GM20431 (cell line): ENCODE measurements at regions not wholly inside any gene's neighbourhood (a gene's known extent, or its start where the extent isn't known, plus 50 kb on each side); places are given as distances from the start of the nearest gene placed in this dataset.

Source experiments
- in situ Hi-C: fragments of 300-500 bp; cut with MseI, MboI; formaldehyde crosslinking; loops from one replicate; pipeline ENCODE4 v1.15.0; 2020; ENCODE audit warnings: low sequenced_read_pairs; ENCODE audit not compliant: unreplicated experiment

GRCh38 chr13:50700664-50701305 lies 142.7 kb downstream of the DLEU7 start:
- in situ Hi-C loops, result no loop called here

- in situ Hi-C loops, result no loop called here
These were observed 142.0 kb downstream of the DLEU7 start for GRCh38 chr13:50701469-50701868.

GRCh38 chr13:50706505-50706904 lies 137.0 kb downstream of the DLEU7 start:
- in situ Hi-C loops, result no loop called here

DNA sequence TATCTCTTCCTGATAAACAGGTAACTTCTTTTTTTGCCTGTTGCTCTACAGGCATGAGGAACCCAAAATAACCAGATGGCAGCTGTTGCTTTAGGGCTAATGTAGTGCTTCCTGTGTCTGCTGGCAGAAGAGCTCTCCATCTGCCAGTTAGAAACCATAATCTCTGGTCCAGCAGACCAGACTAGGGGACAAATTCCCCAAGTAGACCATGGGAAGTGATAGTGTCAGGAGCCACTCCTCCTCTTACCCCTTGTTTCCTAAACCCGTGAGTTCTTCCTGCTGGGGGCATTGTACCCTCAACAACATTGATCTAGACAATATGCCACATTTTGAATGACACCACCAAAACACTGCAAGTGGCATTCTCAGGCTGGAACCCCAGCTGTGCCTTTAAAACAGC lies 135.9 kb downstream of the DLEU7 start:
- in situ Hi-C loops, result no loop called here

GRCh38 chr13:50708461-50708860 lies 135.0 kb downstream of the DLEU7 start:
- in situ Hi-C loops, result no loop called here

DNA sequence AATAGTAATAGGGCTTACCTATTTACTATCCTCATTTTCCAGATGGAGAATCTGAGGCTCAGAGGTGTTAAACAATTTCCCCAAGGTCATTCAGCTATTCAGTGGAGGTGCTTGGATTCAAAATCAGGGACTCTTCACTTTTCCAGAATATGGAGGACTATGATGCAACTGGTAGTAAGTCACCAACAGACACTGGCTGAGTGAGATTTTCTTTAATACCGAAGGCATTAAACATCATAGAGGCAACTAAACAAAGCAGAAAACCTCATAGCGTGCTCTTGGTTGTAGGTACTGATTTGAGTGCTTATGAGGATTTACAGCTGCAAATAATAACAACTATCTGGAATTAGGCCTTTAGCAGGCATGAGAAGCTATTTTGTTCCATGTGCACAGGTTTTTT lies 134.4 kb downstream of the DLEU7 start:
- in situ Hi-C loops, result no loop called here

GRCh38 chr13:50711131-50711815 lies 132.2 kb downstream of the DLEU7 start:
- in situ Hi-C loops, result no loop called here

DNA sequence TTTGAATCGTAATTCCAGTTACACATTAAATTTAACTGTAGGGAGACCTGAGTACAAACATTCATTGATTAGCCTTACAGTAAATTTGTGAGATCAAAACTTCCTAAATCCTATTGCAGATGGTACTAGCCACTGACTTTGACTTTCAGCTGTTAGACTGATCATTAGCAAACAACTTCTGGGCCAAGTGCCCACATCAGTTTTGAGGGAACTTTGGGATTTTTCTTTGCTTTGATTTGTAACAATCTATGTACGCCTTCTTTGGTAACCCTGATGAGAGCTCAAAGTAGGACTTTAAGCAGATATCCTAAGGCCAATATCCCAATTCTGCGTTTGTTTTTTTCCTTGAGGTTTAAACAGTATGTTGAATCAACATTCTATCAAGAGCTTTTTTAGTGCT lies 131.5 kb downstream of the DLEU7 start:
- in situ Hi-C loops, result no loop called here

DNA sequence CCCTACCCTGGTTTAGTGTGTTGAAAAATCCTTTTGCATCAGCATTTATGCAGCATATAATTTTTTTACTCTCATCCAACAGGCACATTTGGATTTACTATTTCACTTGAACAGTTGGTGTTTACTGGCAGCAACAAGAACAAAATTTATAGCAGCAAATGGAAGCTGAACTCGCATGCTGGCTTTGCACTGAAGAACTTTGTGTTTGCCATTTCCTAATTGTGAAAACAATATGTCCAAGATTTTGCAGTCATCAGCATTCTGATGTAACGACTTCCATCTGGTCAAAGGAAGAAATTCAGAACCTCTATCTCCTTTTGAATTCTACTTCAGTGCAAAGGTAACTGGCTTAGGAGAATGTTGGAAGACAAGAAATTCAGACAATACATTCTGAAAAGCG lies 131.0 kb downstream of the DLEU7 start:
- in situ Hi-C loops, result no loop called here

GRCh38 chr13:50712881-50713280 lies 130.6 kb downstream of the DLEU7 start:
- in situ Hi-C loops, result no loop called here

DNA sequence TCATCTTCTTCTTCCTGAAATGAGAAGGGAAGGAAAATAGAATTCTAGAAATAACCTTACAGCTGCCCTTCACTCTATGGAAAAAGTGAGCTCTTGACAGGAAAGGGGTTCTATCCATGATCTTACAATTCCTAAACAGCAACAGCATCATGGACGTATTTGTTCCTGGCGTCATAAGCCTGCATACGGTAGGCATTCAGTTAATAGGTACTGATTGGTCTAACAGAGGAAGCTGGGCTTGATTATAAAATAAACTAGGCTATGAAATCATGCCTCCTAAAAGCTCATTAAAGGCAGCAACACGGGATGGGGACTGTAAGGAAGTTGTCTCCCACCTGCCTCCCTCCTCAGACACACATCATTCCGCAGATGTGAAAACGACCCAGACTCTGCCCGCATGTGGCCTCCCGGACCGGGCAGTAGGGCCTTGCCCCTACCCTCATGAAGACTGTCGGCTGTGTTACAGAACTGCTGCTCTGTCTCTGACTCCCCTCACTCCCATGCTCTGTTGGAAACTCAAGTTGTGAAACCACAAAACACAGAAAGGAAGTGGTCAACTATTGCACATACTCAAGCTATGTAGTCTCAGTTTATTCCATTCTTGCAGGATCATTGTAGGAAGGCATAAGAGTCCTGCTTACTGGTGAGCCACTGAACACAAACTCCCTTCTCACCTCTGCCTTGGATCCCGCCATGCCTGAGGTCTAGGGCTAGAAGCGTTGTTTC lies 129.8 kb downstream of the DLEU7 start:
- in situ Hi-C loops, result no loop called here

- in situ Hi-C loops, result no loop called here
These were observed 128.6 kb downstream of the DLEU7 start for GRCh38 chr13:50714891-50715290.

- in situ Hi-C loops, result no loop called here
These were observed 127.9 kb downstream of the DLEU7 start for GRCh38 chr13:50715402-50716146.

DNA sequence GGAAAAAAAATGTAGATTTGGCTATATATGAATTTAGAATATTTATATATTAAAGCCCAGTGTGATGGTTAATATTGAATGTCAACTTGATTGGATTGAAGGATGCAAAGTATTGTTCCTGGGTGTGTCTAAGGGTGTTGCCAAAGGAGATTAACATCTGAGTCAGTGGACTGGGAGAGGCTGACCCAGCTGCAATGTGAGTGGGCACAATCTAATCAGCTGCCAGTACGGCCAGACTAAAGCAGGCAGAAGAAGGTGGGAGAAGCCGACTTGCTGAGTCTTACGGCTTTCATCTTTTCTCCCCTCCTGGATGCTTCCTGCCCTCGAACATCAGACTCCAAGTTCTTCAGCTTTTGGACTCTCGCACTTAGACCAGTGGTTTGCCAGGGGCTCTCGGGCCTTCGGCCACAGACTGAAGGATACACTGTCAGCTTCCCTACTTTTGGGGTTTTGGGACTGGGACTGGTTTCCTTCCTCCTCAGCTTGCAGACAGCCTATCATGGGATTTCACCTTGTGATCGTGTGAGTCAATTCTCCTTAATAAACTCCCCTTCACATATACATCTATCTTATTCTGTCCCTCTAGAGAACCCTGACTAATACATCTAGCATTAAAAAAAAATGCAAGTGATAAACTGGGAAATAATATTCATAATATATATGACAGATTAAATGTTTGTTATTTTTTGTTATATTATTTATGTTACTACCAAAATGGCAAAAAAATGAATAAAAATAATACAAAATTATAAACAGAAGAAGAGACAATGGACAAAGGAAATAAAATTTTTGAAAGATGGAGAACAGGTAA lies 122.4 kb downstream of the DLEU7 start:
- in situ Hi-C loops, result no loop called here

GRCh38 chr13:50721672-50721992 lies 121.9 kb downstream of the DLEU7 start:
- in situ Hi-C loops, result no loop called here

DNA sequence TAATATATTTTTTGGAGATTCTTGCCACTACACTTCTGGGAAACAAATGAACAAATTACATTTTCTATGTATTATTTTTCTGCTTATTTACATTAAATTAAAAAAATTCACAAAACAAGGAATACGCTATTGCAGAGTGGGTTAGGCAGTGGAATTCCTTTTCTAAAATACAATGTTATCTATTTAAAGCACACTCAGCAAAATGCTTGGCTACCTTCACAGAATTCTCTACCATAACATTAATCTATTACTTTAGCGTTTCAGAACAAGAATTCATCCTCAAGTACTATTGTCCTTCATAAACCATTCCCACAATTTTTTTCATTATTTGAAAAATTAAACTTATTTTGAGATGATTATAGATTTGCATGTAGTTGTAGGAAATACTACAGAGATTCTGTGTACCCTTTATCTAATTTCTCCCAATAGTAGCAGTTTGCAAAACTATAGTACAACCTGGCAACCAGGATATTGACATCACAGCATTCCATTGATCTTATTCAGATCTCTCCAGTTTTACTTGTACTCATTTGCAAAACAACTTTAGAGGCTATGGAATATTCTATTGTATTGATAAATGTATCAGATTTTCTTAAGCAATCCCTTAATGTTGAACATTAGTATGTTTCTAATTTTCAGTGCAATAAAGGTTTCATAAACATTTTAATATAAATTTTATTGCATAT lies 120.9 kb downstream of the DLEU7 start:
- in situ Hi-C loops, result no loop called here

- in situ Hi-C loops, result no loop called here
These were observed 119.1 kb downstream of the DLEU7 start for GRCh38 chr13:50724438-50724837.

GRCh38 chr13:50724913-50725312 lies 118.6 kb downstream of the DLEU7 start:
- in situ Hi-C loops, result no loop called here

DNA sequence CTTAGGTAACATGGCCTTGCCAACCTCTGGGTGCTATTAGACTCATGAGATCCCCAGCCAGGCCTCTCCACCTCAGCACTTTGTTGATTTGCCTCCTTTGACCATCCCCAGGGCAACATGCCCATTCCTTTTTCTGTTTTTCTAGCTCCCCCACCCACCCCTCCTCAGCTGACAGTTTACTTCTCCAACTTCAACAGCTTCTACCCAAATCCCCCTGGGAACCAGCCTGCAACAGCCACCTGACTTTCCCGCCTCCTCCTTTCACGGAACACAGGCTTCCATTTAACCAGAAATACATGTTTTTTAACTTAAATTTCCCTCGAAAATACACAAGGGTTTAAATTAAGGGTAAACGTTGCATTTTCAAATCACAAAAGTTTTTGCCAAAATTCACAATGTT lies 117.3 kb downstream of the DLEU7 start:
- in situ Hi-C loops, result no loop called here
